ENCODE measurements at regions not wholly inside any gene's neighbourhood (a gene's known extent, or its start where the extent isn't known, plus 50 kb on each side); places are given as distances from the start of the nearest gene placed in this dataset.

DNA sequence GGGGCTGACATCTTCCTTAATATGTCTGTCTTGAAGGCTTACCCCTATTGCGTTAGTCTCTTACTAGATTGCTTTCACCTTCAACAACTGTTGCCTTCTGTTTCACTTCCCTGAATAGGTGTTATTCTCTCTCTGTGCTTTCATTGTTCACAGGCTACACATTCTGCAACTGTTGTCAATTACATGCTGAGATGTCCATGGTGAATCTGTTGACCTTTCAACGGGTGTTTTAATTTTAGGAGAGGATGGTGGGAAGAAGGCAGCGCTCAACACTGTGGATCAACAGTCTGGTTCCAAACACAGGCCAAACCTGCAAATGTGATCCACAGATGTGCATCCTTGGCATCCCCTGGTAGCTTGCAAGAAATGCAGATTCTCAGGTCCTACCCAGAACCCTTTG, 101.9 kb downstream of the DACT1 start:
- TF ChIP-seq, protein P1, sequence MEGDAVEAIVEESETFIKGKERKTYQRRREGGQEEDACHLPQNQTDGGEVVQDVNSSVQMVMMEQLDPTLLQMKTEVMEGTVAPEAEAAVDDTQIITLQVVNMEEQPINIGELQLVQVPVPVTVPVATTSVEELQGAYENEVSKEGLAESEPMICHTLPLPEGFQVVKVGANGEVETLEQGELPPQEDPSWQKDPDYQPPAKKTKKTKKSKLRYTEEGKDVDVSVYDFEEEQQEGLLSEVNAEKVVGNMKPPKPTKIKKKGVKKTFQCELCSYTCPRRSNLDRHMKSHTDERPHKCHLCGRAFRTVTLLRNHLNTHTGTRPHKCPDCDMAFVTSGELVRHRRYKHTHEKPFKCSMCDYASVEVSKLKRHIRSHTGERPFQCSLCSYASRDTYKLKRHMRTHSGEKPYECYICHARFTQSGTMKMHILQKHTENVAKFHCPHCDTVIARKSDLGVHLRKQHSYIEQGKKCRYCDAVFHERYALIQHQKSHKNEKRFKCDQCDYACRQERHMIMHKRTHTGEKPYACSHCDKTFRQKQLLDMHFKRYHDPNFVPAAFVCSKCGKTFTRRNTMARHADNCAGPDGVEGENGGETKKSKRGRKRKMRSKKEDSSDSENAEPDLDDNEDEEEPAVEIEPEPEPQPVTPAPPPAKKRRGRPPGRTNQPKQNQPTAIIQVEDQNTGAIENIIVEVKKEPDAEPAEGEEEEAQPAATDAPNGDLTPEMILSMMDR (IDR thresholded peaks at IDR 0.05; ENCODE audit: poor library complexity, severe bottlenecking), result no peak
- TF ChIP-seq EP300 (conservative IDR thresholded peaks at IDR 0.05; ENCODE audit: poor library complexity, severe bottlenecking) (no peak), POLR2AphosphoS5 (IDR thresholded peaks at IDR 0.05) (no peak), SMC3 (conservative IDR thresholded peaks at IDR 0.05; ENCODE audit: poor library complexity) (no peak), MXI1 (conservative IDR thresholded peaks at IDR 0.05; ENCODE audit: poor library complexity, severe bottlenecking) (no peak), EZH2 (IDR thresholded peaks at IDR 0.05; ENCODE audit: borderline replicate concordance, insufficient read depth, low read length, poor library complexity, severe bottlenecking) (no peak), RAD21 (conservative IDR thresholded peaks at IDR 0.05) (no peak)
- TF ChIP-seq, protein P2, sequence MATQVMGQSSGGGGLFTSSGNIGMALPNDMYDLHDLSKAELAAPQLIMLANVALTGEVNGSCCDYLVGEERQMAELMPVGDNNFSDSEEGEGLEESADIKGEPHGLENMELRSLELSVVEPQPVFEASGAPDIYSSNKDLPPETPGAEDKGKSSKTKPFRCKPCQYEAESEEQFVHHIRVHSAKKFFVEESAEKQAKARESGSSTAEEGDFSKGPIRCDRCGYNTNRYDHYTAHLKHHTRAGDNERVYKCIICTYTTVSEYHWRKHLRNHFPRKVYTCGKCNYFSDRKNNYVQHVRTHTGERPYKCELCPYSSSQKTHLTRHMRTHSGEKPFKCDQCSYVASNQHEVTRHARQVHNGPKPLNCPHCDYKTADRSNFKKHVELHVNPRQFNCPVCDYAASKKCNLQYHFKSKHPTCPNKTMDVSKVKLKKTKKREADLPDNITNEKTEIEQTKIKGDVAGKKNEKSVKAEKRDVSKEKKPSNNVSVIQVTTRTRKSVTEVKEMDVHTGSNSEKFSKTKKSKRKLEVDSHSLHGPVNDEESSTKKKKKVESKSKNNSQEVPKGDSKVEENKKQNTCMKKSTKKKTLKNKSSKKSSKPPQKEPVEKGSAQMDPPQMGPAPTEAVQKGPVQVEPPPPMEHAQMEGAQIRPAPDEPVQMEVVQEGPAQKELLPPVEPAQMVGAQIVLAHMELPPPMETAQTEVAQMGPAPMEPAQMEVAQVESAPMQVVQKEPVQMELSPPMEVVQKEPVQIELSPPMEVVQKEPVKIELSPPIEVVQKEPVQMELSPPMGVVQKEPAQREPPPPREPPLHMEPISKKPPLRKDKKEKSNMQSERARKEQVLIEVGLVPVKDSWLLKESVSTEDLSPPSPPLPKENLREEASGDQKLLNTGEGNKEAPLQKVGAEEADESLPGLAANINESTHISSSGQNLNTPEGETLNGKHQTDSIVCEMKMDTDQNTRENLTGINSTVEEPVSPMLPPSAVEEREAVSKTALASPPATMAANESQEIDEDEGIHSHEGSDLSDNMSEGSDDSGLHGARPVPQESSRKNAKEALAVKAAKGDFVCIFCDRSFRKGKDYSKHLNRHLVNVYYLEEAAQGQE (IDR thresholded peaks at IDR 0.05; ENCODE audit: borderline replicate concordance), result no peak

DNA sequence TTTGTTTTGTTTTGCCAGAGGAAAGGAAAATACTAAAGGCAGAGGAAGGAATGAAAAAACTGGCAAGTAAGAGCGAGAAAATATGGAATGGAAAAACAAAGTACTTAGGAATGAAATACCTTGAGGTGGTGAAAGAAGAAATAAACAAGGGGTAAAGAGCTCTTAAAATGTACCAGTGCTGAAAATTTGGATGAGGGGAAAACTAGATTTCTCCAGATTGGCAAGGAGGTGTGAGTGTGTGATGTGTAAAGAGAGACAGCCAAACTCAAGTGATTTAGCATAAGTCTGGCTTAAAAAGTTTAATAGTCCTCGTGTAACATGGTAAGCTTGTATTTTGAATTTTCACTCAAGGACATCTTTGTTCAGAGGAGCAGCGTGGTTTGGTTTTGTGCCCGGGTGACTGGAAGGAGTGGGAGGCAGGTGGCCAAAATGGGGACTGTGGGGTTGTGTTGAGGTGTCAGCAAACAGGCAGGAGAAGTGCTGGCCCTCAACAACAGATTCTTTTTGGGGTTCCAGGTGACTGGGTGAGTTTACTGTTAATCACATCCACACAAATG, 102.7 kb downstream of the DACT1 start:
- no peak overlapping the region for H3K27ac ChIP-seq (ENCODE audit: low read length)
- H3F3A ChIP-seq (ENCODE audit: insufficient read depth, low read length, poor library complexity, severe bottlenecking), result no peaks in the 10 kb centered on the region
- no peak overlapping the region for H2AFZ ChIP-seq (ENCODE audit: low read depth, low read length)

More for the DNA sequence above, 101.9 kb downstream of the DACT1 start:
- Histone ChIP-seq H2AFZ (ENCODE audit: low read depth, low read length) (no peak overlapping the region), H3K36me3 (ENCODE audit: insufficient read depth, low read length) (no peaks in the 10 kb centered on the region), H3K9ac (ENCODE audit: low read length) (no peak overlapping the region), H3K9me2 (ENCODE audit: insufficient read depth, low read length) (no peaks in the 10 kb centered on the region), H3K79me2 (replicated peaks; ENCODE audit: insufficient read depth, low read length) (no peaks in the 10 kb centered on the region), H3K4me2 (ENCODE audit: low read length) (no peak overlapping the region), H3K27ac (ENCODE audit: low read length) (no peak overlapping the region), H3K9me3 (ENCODE audit: low read length) (no peaks in the 10 kb centered on the region), H3F3A (ENCODE audit: insufficient read depth, low read length, poor library complexity, severe bottlenecking) (no peaks in the 10 kb centered on the region), H3K27me3 (ENCODE audit: insufficient read depth, low read depth, low read length) (no peaks in the 10 kb centered on the region), H4K20me1 (ENCODE audit: insufficient read depth) (no peaks in the 10 kb centered on the region), H3K4me3 (ENCODE audit: low read length) (no peak overlapping the region)

More for the DNA sequence above, 102.7 kb downstream of the DACT1 start:
- Histone ChIP-seq H3K27me3 (ENCODE audit: insufficient read depth, low read depth, low read length) (no peaks in the 10 kb centered on the region), H3K9me3 (ENCODE audit: low read length) (no peaks in the 10 kb centered on the region), H3K36me3 (ENCODE audit: insufficient read depth, low read length) (no peaks in the 10 kb centered on the region), H3K4me3 (ENCODE audit: low read length) (no peak overlapping the region), H3K9ac (ENCODE audit: low read length) (no peak overlapping the region), H4K20me1 (ENCODE audit: insufficient read depth) (no peaks in the 10 kb centered on the region), H3K4me2 (ENCODE audit: low read length) (no peak overlapping the region), H3K79me2 (replicated peaks; ENCODE audit: insufficient read depth, low read length) (no peaks in the 10 kb centered on the region), H3K9me2 (ENCODE audit: insufficient read depth, low read length) (no peaks in the 10 kb centered on the region)
- no peak for TF ChIP-seq MXI1 (conservative IDR thresholded peaks at IDR 0.05; ENCODE audit: poor library complexity, severe bottlenecking)
- TF ChIP-seq, protein P2 (IDR thresholded peaks at IDR 0.05; ENCODE audit: borderline replicate concordance), result no peak
- TF ChIP-seq, protein P1 (IDR thresholded peaks at IDR 0.05; ENCODE audit: poor library complexity, severe bottlenecking), result no peak
- TF ChIP-seq POLR2AphosphoS5 (IDR thresholded peaks at IDR 0.05), result no peak
- no peak for TF ChIP-seq EZH2 (IDR thresholded peaks at IDR 0.05; ENCODE audit: borderline replicate concordance, insufficient read depth, low read length, poor library complexity, severe bottlenecking)
- no peak for TF ChIP-seq RAD21 (conservative IDR thresholded peaks at IDR 0.05)
- TF ChIP-seq EP300 (conservative IDR thresholded peaks at IDR 0.05; ENCODE audit: poor library complexity, severe bottlenecking), result no peak
- TF ChIP-seq SMC3 (conservative IDR thresholded peaks at IDR 0.05; ENCODE audit: poor library complexity), result no peak
- no peak for TF ChIP-seq TAF1 (IDR thresholded peaks at IDR 0.05; ENCODE audit: low read depth)
